B cell (primary cell): ENCODE measurements at regions not wholly inside any gene's neighbourhood (a gene's known extent, or its start where the extent isn't known, plus 50 kb on each side); places are given as distances from the start of the nearest gene placed in this dataset.

Source experiments
- ATAC-seq: fragments of 200-7000 bp; cut with Tn5 transposase; one replicate; pipeline ENCODE4 v1.10.0; 2021; ENCODE audit warnings: low read depth, mild to moderate bottlenecking, moderate number of reproducible peaks, moderate library complexity
- CTCF ChIA-PET: fragments of 350-600 bp; sonication (Branson Sonifier 250); formaldehyde crosslinking; loops from one replicate; lab custom pipeline; 2021; ENCODE audit warnings: antibody characterized with exemption, inconsistent platforms; lab: Charles Lee
- POLR2A ChIA-PET: fragments of 350-600 bp; sonication (Branson Sonifier 250); formaldehyde crosslinking; loops from one replicate; lab custom pipeline; 2021; ENCODE audit warnings: antibody characterized with exemption; lab: Charles Lee
- DNase-seq: peaks from one replicate; pipeline ENCODE4 v3.0.0; 2013
- H2AFZ ChIP-seq: 2 replicates; pipeline ENCODE4 v1.6.1; 2012; ENCODE audit warnings: mild to moderate bottlenecking, low read depth, low read length; ENCODE audit not compliant: insufficient read depth, poor library complexity, severe bottlenecking
- H3K27ac ChIP-seq, 2 donors: 1 replicate in 1 of 2; 2 replicates in 1 of 2; pipeline ENCODE4 v1.5.1; 2012 to 2013; ENCODE audit warnings: low read length in 2 of 2, mild to moderate bottlenecking in 2 of 2, moderate library complexity in 1 of 2
- H3K27me3 ChIP-seq, 4 experiments: fragments of 200-600 bp in 1 of 4; sonication (generic) in 1 of 4; replicated peaks in 1 of 4; 1 replicate in 2 of 4; 2 replicates in 2 of 4; pipeline versions ENCODE4 v1.6.1 to v1.7.0; 2013 to 2016; ENCODE audit warnings: low read length in 3 of 4, mild to moderate bottlenecking in 2 of 4, mixed read lengths in 1 of 4, moderate library complexity in 1 of 4; ENCODE audit not compliant: insufficient read depth in 4 of 4, control insufficient read depth in 3 of 4; ENCODE audit errors: control extremely low read depth in 1 of 4
- H3K36me3 ChIP-seq, 2 experiments: replicated peaks in 1 of 2; 1 replicate in 1 of 2; 2 replicates in 1 of 2; pipeline versions ENCODE4 v1.6.1 to v1.7.1; 2013; ENCODE audit warnings: low read length in 1 of 2; ENCODE audit not compliant: insufficient read depth in 2 of 2, control insufficient read depth in 1 of 2; ENCODE audit errors: control extremely low read depth in 1 of 2, extremely low read depth in 1 of 2
- H3K4me1 ChIP-seq, 2 donors: fragments of 200-600 bp in 1 of 2; sonication (generic) in 1 of 2; 1 replicate in 1 of 2; 2 replicates in 1 of 2; pipeline versions ENCODE4 v1.5.1 to v1.6.1; 2013 to 2017; ENCODE audit warnings: low read length in 2 of 2; ENCODE audit not compliant: control insufficient read depth in 2 of 2, insufficient read depth in 2 of 2
- H3K4me2 ChIP-seq: replicated peaks from 2 replicates; pipeline ENCODE3; 2012; ENCODE audit warnings: mild to moderate bottlenecking, low read depth, low read length; ENCODE audit not compliant: poor library complexity, severe bottlenecking
- H3K4me3 ChIP-seq, 5 experiments: fragments of 200-600 bp in 1 of 5; sonication (generic) in 1 of 5; 1 replicate in 3 of 5; 2 replicates in 2 of 5; pipeline versions ENCODE4 v1.5.1 to v1.7.0; 2011 to 2016; ENCODE audit warnings: low read length in 4 of 5, mild to moderate bottlenecking in 4 of 5, low read depth in 2 of 5, control low read depth in 1 of 5, moderate library complexity in 1 of 5; ENCODE audit not compliant: insufficient read depth in 1 of 5; ENCODE audit errors: control extremely low read depth in 1 of 5, extremely low read depth in 1 of 5
- H3K79me2 ChIP-seq: fragments of 200-600 bp; sonication (generic); one replicate; pipeline ENCODE4 v1.6.0; 2016; ENCODE audit warnings: low read length; ENCODE audit not compliant: control insufficient read depth, insufficient read depth
- H3K9ac ChIP-seq: fragments of 200-600 bp; sonication (generic); 2 replicates; pipeline ENCODE4 v1.6.1; 2017; ENCODE audit warnings: mild to moderate bottlenecking, low read length, moderate library complexity
- H3K9me3 ChIP-seq, 3 donors: one replicate each; pipeline versions ENCODE4 v1.6.1 to v1.7.1; 2013; ENCODE audit warnings: low read length in 2 of 3; ENCODE audit not compliant: control insufficient read depth in 2 of 3, insufficient read depth in 1 of 3; ENCODE audit errors: control extremely low read depth in 1 of 3
- H4K20me1 ChIP-seq: 2 replicates; pipeline ENCODE4 v1.6.0; 2012; ENCODE audit warnings: mild to moderate bottlenecking, low read length; ENCODE audit not compliant: insufficient read depth, control insufficient read depth, poor library complexity, severe bottlenecking
- H3K27ac Mint-ChIP-seq: one replicate; pipeline ENCODE4 v1.8.0; 2021; ENCODE audit warnings: mixed read lengths
- H3K27me3 Mint-ChIP-seq: one replicate; pipeline ENCODE4 v1.8.0; 2021; ENCODE audit warnings: mixed read lengths
- H3K4me1 Mint-ChIP-seq: one replicate; pipeline ENCODE4 v1.8.0; 2021; ENCODE audit warnings: mixed read lengths
- H3K4me3 Mint-ChIP-seq: one replicate; pipeline ENCODE4 v1.8.0; 2021; ENCODE audit warnings: mixed read lengths
- H3K9me3 Mint-ChIP-seq: one replicate; pipeline ENCODE4 v1.8.0; 2022; ENCODE audit warnings: mixed read lengths; ENCODE audit not compliant: insufficient read depth
- EZH2 ChIP-seq: IDR thresholded peaks from 2 replicates; pipeline ENCODE4 v1.6.1; 2012; ENCODE audit warnings: borderline replicate concordance, low read depth, mild to moderate bottlenecking, moderate library complexity, low read length; ENCODE audit not compliant: insufficient read depth, poor library complexity, severe bottlenecking
- WGBS: methylation state at CpG from one replicate; pipeline ENCODE4 v1.1.5; 2013; ENCODE audit warnings: missing lambda C conversion rate; ENCODE audit not compliant: insufficient coverage; 5-methylcytosine and 5-hydroxymethylcytosine counted together
- intact Hi-C: fragments of 100-400 bp; cut with micrococcal nuclease; formaldehyde crosslinking; loops from one replicate; pipeline ENCODE4 v1.10.0; 2022
- TF ChIP-seq, protein P1 (sequence below): fragments of 200-600 bp; IDR thresholded peaks from one replicate; pipeline ENCODE4 v1.8.0; 2022; ENCODE audit warnings: antibody characterized with exemption, mild to moderate bottlenecking

GRCh38 chr1:80318108-80318507, 1311.6 kb upstream of the ADGRL4 start:
- ATAC-seq (no peak), DNase-seq (no peak)
- Histone ChIP-seq H2AFZ (no peak overlapping the region), H3K4me1 (no peaks in the 10 kb centered on the region), H3K36me3 (no peaks in the 10 kb centered on the region), H3K4me3 (no peak overlapping the region), H3K9me3 (no peaks in the 10 kb centered on the region), H3K9ac (no peak overlapping the region), H3K79me2 (no peaks in the 10 kb centered on the region), H4K20me1 (no peaks in the 10 kb centered on the region), H3K4me2 (no peak overlapping the region), H3K27me3 (no peaks in the 10 kb centered on the region), H3K27ac (no peak overlapping the region)
- H3K4me1 Mint-ChIP-seq, result no peaks in the 10 kb centered on the region
- ChIA-PET POLR2A (no interaction called here), CTCF (no interaction called here)
- H3K4me3 Mint-ChIP-seq, result no peak overlapping the region
- TF ChIP-seq, protein P1, sequence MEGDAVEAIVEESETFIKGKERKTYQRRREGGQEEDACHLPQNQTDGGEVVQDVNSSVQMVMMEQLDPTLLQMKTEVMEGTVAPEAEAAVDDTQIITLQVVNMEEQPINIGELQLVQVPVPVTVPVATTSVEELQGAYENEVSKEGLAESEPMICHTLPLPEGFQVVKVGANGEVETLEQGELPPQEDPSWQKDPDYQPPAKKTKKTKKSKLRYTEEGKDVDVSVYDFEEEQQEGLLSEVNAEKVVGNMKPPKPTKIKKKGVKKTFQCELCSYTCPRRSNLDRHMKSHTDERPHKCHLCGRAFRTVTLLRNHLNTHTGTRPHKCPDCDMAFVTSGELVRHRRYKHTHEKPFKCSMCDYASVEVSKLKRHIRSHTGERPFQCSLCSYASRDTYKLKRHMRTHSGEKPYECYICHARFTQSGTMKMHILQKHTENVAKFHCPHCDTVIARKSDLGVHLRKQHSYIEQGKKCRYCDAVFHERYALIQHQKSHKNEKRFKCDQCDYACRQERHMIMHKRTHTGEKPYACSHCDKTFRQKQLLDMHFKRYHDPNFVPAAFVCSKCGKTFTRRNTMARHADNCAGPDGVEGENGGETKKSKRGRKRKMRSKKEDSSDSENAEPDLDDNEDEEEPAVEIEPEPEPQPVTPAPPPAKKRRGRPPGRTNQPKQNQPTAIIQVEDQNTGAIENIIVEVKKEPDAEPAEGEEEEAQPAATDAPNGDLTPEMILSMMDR, result no peak
- TF ChIP-seq EZH2, result no peak
- no peaks in the 10 kb centered on the region for H3K9me3 Mint-ChIP-seq
- intact Hi-C loops, result no loop called here
- H3K27ac Mint-ChIP-seq, result no peak overlapping the region
- WGBS, result no CpG with 5 or more reads among the region's 5 CpGs
- H3K27me3 Mint-ChIP-seq, result no peaks in the 10 kb centered on the region

GRCh38 chr1:80310703-80311245, 1304.2 kb upstream of the ADGRL4 start:
- Histone ChIP-seq H3K79me2 (no peaks in the 10 kb centered on the region), H3K4me2 (no peak overlapping the region), H3K4me1 (no peaks in the 10 kb centered on the region), H3K27ac (no peak overlapping the region), H4K20me1 (no peaks in the 10 kb centered on the region), H3K4me3 (no peak overlapping the region), H3K9ac (no peak overlapping the region), H3K36me3 (no peaks in the 10 kb centered on the region), H2AFZ (no peak overlapping the region), H3K27me3 (no peaks in the 10 kb centered on the region), H3K9me3 (peaks cover 0 to 3% (median 0%) of the 10 kb centered on the region in 3 donors)
- ATAC-seq, result no peak
- ChIA-PET CTCF (no interaction called here), POLR2A (no interaction called here)
- Mint-ChIP-seq H3K27ac (no peak overlapping the region), H3K27me3 (no peaks in the 10 kb centered on the region), H3K4me3 (no peak overlapping the region), H3K9me3 (peaks cover 3% of the 10 kb centered on the region), H3K4me1 (no peaks in the 10 kb centered on the region)
- no peak for TF ChIP-seq EZH2
- TF ChIP-seq, protein P1, result no peak
- 100% methylated on average over 1 of the region's 4 CpGs for WGBS
- intact Hi-C loops, result no loop called here
- no peak for DNase-seq
